Superior temporal gyrus (tissue), 1 donor: ENCODE measurements at regions not wholly inside any gene's neighbourhood (a gene's known extent, or its start where the extent isn't known, plus 50 kb on each side); places are given as distances from the start of the nearest gene placed in this dataset.
"Not testable (repeated sequence)": the region's sequence is repeated elsewhere in the genome, so short reads cannot be mapped to it uniquely, and the experiment has no call there.

Experiments
- DNase-seq: peaks from one replicate; pipeline ENCODE4 v3.0.0-alpha.2; 2016; ENCODE audit errors: extremely low spot score

DNA sequence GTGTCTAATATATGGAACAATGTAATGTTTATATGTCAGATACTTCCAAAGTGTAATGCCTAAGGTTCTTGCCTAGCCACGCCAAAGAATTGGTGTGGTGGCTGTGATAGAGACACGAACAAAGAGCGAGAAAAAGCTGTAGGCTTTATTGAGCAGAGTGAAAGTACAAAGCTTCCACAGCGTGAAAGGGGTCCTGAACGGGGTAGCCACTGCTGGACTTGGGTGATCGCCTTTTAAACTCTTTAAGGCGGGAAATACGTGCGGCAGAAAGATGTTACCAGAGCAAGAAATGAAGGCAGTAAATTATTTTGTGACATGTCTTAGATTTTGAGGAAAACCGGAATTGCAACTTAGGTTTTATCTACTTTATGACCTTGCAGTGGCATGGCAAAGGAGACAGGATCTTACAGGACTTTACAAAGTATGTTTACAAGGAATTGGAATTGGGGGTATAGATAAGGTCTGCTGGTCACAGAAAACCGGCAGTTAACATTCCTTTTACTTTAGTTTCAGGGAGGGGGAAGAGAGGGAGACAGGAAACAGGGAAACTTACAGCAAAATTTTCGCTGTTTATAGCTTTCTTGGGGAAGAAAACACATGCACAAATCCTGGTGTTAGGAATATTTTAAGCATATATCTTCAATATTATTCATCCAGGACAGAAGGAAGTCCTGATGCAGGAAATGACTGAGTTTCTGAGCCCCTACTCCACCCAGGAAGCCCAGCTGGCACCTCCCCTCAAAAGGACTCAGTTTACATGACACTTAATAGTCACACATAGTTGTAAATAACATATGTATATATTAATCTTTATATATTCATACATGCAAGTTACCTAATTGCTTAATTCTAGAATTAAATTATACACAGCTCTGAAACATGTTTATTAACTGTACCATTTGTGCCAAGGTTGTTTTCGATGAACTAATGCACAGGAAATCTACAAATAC, 421.3 kb upstream of the PABPC4L start:
- DNase-seq: not testable (repeated sequence)

GRCh38 chr4:134622199-134622598, 420.6 kb upstream of the PABPC4L start:
- no peak for DNase-seq

- DNase-seq: not testable (repeated sequence)
Measured at GRCh38 chr4:134621715-134622114, 420.1 kb upstream of the PABPC4L start.

DNA sequence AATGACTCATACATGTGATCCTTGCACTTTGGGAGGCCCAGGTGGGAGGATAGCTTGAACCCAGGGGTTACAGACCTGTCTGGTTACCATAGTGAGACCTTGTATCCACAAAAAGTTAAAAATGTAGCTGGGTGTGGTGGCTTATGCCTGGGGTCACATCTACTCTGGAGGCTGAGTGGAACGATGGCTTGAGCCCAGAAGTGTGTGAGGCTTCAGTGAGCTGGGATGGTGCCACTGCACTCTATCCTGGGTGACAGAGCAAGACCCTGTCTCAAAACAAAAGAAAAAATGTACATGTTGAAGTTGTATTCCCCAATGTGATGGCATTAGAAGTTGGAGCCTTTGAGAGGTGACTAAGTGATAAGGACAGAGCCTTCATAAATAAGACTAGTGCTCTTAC, 409.4 kb upstream of the PABPC4L start:
- DNase-seq: no peak

- no peak for DNase-seq
Measured at GRCh38 chr4:134610172-134610571, 408.6 kb upstream of the PABPC4L start.

DNA sequence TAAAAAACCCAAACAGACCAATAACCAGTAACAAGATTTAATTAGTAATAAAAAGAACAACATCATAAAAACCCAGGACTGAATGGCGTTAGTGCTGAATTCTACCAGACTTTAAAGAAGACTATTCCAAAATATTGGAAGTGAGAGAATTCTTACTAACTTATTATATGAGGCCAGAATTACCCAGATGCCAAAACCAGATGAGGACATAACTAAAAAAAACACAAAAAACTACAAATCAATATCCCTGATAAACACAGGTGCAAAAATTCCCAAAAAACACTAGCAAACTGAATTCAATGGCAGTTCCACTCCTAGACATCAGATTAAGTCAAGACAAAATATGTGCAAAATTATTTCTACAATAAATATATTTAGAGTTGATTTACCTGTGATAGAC, 400.1 kb upstream of the PABPC4L start:
- DNase-seq: no peak

GRCh38 chr4:134591326-134591725, 389.7 kb upstream of the PABPC4L start:
- DNase-seq: no peak

DNA sequence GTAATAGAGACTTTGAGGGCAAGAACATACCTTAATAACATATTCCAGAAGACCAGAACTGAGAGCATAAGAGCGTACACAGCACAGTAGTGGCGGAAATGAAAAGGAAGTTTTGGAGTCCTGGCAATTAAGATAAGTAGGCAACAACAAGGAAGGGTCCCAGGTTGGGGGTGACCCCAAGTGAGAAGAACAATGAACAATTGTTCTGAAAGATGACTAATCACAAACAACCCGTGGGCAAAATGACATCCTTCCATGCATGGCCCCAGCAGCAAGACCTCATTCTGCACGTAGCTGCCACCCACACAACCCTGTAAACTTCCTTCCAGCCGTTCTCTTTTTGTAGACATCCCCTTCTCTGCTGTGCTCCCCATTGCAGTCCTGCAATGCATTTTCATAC, 384.4 kb upstream of the PABPC4L start:
- no peak for DNase-seq

- DNase-seq: no peak
Measured at GRCh38 chr4:134567461-134567860, 365.9 kb upstream of the PABPC4L start.

DNA sequence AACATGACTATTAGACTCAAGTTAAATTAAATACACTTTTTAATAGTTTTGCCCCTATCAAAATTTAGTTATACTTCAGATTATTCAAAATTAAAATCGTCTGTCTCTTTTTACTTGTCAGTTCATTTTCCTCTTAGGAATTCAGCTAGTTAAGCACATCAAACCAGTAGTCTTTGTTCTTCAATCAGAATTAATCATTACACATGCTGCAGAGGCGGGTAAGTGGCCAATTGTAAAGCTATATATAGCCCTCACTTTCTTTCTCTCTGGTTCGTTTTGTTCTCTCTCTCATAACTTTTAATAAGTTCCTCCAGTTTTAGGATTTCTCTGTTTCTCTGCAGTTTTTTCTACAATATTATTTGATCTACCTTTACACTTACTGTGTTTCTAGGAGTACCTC, 359.1 kb upstream of the PABPC4L start:
- no peak for DNase-seq

- DNase-seq: no peak
Measured at GRCh38 chr4:134552063-134552462, 350.5 kb upstream of the PABPC4L start.

GRCh38 chr4:134551348-134551747, 349.8 kb upstream of the PABPC4L start:
- no peak for DNase-seq

GRCh38 chr4:134548052-134548628, 346.6 kb upstream of the PABPC4L start:
- no peak for DNase-seq

DNA sequence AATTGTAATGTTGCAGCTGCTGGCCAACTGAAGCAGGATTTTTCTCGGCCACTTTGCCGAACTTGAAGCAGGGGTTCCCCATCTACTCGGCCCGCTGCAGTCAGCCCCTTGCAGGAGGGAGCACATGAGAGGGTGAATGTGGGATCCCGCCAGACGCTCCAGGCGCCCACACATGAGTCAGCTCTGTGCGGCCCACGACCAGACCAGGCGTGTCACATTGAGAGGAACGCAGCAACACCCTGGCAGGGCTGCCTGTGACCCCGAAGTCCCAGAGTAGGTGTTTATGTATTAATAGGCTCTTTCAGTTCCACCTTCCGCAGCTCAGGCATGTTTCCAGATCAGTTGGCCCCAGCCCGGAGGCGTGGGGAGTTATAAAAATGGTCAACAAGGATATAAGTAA, 344.7 kb upstream of the PABPC4L start:
- DNase-seq: no peak

- no peak for DNase-seq
Measured at GRCh38 chr4:134544303-134544770, 342.7 kb upstream of the PABPC4L start.

DNA sequence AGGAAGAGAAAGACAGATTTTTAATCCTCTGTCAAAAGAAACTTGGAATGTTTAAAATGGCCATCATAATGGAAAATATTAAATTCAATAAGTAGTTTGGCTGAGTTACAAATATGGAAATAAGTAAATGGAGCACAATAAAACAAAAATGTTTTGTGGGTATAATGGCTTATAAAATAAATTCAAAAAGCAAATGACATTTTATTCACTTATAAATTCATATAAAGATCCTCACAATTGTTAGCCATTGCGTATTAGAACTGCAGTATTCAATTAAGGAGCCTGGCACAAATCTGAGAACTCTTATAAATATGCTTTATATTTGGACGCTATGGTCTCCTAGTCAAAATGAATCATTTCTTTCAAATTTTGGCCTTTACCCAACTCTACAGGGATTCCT, 339.0 kb upstream of the PABPC4L start:
- DNase-seq: no peak

DNA sequence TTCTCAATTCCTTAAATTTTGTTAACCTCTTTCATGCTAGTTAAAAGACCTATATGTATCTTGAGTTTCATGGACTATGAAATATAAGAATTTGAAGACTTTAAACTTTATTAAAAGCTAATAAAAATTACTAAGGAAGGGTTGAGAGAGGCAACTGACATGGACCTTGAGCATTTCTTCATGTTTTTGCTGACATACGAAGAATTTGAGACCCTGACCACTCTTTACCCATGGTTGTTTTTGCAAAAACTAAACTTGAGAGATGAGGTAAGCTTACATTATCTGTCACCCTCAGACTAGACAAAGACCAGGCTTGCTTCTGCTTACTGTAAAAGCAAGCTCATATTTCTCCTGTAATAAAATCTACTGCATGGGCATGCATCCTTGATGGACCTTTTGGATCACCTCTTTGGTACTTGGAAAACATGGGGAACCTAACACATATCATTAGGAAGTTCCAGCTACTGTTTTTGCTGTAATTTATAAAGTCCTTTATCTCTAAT, 338.2 kb upstream of the PABPC4L start:
- DNase-seq: no peak

DNA sequence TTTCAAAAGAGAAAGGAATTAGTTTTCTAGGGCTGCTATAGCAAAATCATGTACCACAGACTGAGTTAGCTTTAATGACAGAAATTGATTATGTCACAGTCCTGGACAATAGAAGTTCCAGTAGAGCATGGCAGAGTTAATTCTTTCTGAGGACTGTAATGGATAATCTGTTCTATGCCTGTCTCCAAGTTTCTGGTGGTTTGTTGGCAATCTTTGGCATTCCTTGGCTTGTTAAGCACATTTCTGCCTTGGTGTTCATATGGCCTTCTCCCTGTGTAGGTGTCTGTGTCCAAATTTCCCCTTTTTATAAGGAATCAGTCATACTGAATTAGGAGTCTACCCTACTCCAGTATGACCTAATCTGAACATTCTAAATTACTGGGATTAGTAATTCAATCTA, 336.1 kb upstream of the PABPC4L start:
- DNase-seq: no peak

- DNase-seq: no peak
Measured at GRCh38 chr4:134533068-134533467, 331.5 kb upstream of the PABPC4L start.

DNA sequence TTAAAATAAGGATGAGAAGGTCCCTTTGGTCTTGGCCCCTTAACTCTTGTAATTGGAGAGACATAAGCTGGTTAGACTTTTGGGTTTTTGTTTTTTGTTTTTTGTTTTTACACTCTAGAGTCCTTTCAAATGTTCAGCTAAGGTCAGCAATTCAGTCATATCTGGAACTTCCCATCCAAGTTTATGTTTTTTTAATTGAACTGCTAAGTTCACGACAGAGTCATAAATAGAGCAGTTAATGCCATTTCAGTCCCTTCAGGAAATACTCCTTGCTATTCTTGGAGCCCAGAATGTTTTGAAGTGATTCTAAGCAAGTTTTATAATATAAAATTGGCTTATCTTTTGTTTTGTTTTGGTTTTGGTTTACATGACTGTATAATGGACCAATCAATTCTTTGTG, 329.4 kb upstream of the PABPC4L start:
- no peak for DNase-seq

GRCh38 chr4:134529629-134530028, 328.0 kb upstream of the PABPC4L start:
- DNase-seq: no peak

DNA sequence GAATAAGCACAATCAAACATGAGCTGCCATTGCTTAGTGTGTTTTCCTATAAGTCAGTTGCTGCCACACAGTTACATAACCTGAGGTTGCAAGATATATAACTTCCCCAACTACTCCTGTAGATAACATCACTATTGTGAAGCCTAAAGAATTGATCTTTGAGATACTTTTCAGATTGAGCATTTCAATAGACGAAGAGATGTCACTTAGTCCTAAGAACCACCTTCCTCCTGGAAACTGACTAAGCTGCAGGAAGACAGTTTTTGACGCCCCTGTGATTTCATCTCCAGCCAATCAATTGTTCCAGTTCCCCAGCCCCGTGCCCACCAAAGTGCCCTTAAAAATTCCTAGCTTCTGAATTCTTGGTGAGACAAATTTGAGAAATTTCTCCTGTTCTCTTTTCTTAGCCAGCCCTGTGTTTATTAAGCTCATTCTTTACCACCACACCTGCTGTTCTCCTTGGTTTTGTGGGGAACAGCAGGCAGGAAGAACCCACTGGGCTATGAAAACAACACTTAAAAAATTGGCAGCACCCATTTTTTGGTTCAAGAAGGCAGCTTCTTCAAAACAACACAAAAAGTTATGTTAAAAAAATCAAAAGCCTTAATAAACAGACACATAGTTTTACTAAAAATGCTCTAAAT, 317.1 kb upstream of the PABPC4L start:
- DNase-seq: no peak

DNA sequence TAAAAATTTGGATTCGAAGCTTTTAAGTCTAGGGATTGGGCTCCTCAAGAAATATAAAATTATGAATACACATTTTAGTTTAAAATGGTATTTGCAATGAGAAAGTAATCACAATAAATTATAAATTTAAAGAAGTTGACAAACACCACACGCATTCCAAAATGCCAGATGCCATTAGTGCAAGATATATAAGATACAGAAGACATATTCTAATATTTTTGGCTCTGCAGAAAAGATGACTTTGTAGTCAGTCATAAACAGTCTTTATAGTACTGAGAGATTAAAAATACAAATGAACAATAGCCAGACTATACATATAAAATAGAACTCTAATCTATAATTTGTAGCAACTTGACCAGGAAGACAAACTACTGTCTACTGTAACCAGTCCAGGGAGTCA, 309.0 kb upstream of the PABPC4L start:
- DNase-seq: no peak
